ENCODE measurements at regions not wholly inside any gene's neighbourhood (a gene's known extent, or its start where the extent isn't known, plus 50 kb on each side); places are given as distances from the start of the nearest gene placed in this dataset.

DNA sequence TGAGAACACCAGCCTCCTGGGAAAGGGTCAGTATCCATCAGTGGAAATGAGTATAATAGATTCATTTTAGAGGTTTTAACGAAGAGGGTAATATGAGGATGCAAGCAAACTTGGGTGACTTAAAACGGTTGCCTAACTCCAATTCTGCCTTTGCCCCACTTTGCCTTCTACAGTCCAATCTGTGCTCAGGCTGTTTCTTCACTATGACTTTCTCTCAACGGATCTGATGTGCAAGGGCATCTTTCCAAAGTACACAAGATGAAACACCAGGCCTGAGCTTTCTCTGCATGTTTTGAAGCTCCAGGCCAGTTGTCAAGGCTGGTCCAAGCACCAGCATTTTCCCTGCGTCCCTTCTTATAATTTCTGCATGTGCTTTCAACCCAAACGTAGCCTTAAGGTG, 68.0 kb upstream of the TMEM164 start:
- Histone ChIP-seq H3K79me2 (ENCODE audit: low read depth) (no peaks in the 10 kb centered on the region), H3K4me2 (no peak overlapping the region), H4K20me1 (ENCODE audit: insufficient read depth) (no peaks in the 10 kb centered on the region), H2AFZ (no peak overlapping the region), H3K9me3 (ENCODE audit: insufficient read depth, low read depth) (no peaks in the 10 kb centered on the region), H3K9me2 (ENCODE audit: insufficient read depth) (0 out of 2 replicates have a peak, but pooled peaks cover 7% of the 10 kb centered on the region), H3K4me3 (no peak overlapping the region), H3K36me3 (ENCODE audit: low read depth) (no peaks in the 10 kb centered on the region), H3F3A (ENCODE audit: insufficient read depth, low read depth) (no peaks in the 10 kb centered on the region), H3K4me1 (replicated peaks; ENCODE audit: insufficient read depth) (no peaks in the 10 kb centered on the region), H3K27me3 (ENCODE audit: insufficient read depth, low read depth) (no peaks in the 10 kb centered on the region), H3K27ac (no peak overlapping the region)
- TF ChIP-seq, protein P1, sequence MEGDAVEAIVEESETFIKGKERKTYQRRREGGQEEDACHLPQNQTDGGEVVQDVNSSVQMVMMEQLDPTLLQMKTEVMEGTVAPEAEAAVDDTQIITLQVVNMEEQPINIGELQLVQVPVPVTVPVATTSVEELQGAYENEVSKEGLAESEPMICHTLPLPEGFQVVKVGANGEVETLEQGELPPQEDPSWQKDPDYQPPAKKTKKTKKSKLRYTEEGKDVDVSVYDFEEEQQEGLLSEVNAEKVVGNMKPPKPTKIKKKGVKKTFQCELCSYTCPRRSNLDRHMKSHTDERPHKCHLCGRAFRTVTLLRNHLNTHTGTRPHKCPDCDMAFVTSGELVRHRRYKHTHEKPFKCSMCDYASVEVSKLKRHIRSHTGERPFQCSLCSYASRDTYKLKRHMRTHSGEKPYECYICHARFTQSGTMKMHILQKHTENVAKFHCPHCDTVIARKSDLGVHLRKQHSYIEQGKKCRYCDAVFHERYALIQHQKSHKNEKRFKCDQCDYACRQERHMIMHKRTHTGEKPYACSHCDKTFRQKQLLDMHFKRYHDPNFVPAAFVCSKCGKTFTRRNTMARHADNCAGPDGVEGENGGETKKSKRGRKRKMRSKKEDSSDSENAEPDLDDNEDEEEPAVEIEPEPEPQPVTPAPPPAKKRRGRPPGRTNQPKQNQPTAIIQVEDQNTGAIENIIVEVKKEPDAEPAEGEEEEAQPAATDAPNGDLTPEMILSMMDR (conservative IDR thresholded peaks at IDR 0.05): no peak
- no peak for TF ChIP-seq EZH2 (IDR thresholded peaks at IDR 0.05; ENCODE audit: low read depth)
- POLR2A ChIA-PET (ENCODE audit: unreplicated experiment): no interaction called here
- intact Hi-C loops (cut with micrococcal nuclease; ENCODE audit: unreplicated experiment): no loop called here
- CTCF ChIA-PET: no interaction called here
- DNase-seq: no peak
- BruUV-seq (replicated peaks): no TSS peak

DNA sequence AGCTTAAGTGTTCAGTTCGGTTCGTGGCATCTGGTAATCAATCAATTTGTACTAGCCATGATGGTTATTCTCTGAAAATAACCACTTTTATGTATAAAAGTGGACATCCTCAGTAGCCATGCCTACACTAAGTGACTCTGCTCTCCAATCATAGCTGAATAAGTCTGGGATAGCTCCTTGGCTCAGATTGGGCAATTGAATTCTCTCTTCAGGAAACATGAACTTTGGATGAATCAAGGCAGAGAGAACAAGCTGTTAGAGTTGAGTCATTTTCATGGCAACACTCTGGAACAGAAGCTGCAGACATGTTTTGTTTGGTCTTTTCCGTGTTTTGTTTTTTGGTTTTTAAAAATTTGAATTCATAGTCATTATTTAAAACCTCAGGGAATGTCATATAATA, 66.8 kb upstream of the TMEM164 start:
- H3K4me3 ChIP-seq: no peak overlapping the region
- H3F3A ChIP-seq (ENCODE audit: insufficient read depth, low read depth): no peaks in the 10 kb centered on the region
- no peaks in the 10 kb centered on the region for H4K20me1 ChIP-seq (ENCODE audit: insufficient read depth)
- no peaks in the 10 kb centered on the region for H3K36me3 ChIP-seq (ENCODE audit: low read depth)
- H3K9me3 ChIP-seq (ENCODE audit: insufficient read depth, low read depth): no peaks in the 10 kb centered on the region
- H3K4me1 ChIP-seq (replicated peaks; ENCODE audit: insufficient read depth): no peaks in the 10 kb centered on the region
- no peak overlapping the region for H3K4me2 ChIP-seq
- DNase-seq: no peak
- CTCF ChIA-PET: interaction anchor here (0.7 kb wide), 1 partner anchor 1675 kb away, joined by 3 read pairs; no protein-coding TSS in a partner anchor
- H3K27me3 ChIP-seq (ENCODE audit: insufficient read depth, low read depth): no peaks in the 10 kb centered on the region
- POLR2A ChIA-PET (ENCODE audit: unreplicated experiment): interaction anchor here (0.7 kb wide), 1 partner anchor 11 kb away, joined by 3 read pairs; no protein-coding TSS in a partner anchor
- no peaks in the 10 kb centered on the region for H3K79me2 ChIP-seq (ENCODE audit: low read depth)
- no peak for TF ChIP-seq EZH2 (IDR thresholded peaks at IDR 0.05; ENCODE audit: low read depth)
- TF ChIP-seq, protein P1 (conservative IDR thresholded peaks at IDR 0.05): no peak
- intact Hi-C loops (cut with micrococcal nuclease; ENCODE audit: unreplicated experiment): no loop called here
- no peak overlapping the region for H3K27ac ChIP-seq
- no peak overlapping the region for H2AFZ ChIP-seq
- 0 out of 2 replicates have a peak, but pooled peaks cover 4% of the 10 kb centered on the region for H3K9me2 ChIP-seq (ENCODE audit: insufficient read depth)
- no TSS peak for BruUV-seq (replicated peaks)

DNA sequence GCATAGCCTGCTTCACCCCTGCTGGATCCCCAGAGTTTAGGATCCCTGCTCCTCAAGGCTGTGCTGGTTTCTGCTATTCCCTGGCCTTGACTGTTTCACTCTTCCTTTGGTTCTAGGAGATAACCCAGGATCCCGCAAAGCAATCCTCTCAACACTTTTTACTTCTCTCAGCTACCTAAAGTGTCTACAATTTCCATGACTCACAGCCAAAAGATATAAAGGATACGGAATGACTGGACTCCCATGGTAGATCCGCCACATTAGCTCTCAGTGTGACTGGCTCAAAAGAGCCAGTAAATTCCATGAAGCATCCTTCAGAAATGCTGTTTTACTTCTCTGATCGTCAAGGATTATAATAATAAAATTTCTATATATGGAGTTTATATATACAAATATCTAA, 66.3 kb upstream of the TMEM164 start:
- TF ChIP-seq EZH2 (IDR thresholded peaks at IDR 0.05; ENCODE audit: low read depth): no peak
- TF ChIP-seq, protein P1 (conservative IDR thresholded peaks at IDR 0.05): no peak
- intact Hi-C loops (cut with micrococcal nuclease; ENCODE audit: unreplicated experiment): no loop called here
- Histone ChIP-seq H3F3A (ENCODE audit: insufficient read depth, low read depth) (no peaks in the 10 kb centered on the region), H3K27me3 (ENCODE audit: insufficient read depth, low read depth) (no peaks in the 10 kb centered on the region), H3K4me2 (no peak overlapping the region), H4K20me1 (ENCODE audit: insufficient read depth) (no peaks in the 10 kb centered on the region), H3K4me3 (no peak overlapping the region), H3K9me3 (ENCODE audit: insufficient read depth, low read depth) (no peaks in the 10 kb centered on the region), H3K36me3 (ENCODE audit: low read depth) (no peaks in the 10 kb centered on the region), H3K4me1 (replicated peaks; ENCODE audit: insufficient read depth) (no peaks in the 10 kb centered on the region), H3K9me2 (ENCODE audit: insufficient read depth) (0 out of 2 replicates have a peak, but pooled peaks cover 4% of the 10 kb centered on the region), H3K79me2 (ENCODE audit: low read depth) (no peaks in the 10 kb centered on the region), H2AFZ (no peak overlapping the region), H3K27ac (no peak overlapping the region)
- CTCF ChIA-PET: interaction anchor here (0.7 kb wide), 1 partner anchor 1676 kb away, joined by 3 read pairs; no protein-coding TSS in a partner anchor
- POLR2A ChIA-PET (ENCODE audit: unreplicated experiment): no interaction called here
- BruUV-seq (replicated peaks): no TSS peak
- no peak for DNase-seq
